Pancreas (tissue), 10 donors: ENCODE measurements at regions not wholly inside any gene's neighbourhood (a gene's known extent, or its start where the extent isn't known, plus 50 kb on each side); places are given as distances from the start of the nearest gene placed in this dataset.
"Not testable (repeated sequence)": the region's sequence is repeated elsewhere in the genome, so short reads cannot be mapped to it uniquely, and the experiment has no call there.

Experiments used
- ATAC-seq, 4 donors: fragments of 200-7000 bp; cut with Tn5 transposase; one replicate each; pipeline versions ENCODE4 v1.8.0 to v1.9.1; 2020; ENCODE audit warnings: mild to moderate bottlenecking in 4 of 4, moderate library complexity in 4 of 4
- DNase-seq, 6 donors: peaks; one replicate each; pipeline ENCODE4 v3.0.0-alpha.2; 2020
- FAIRE-seq: peaks from 2 replicates; lab custom pipeline; 2012; peaks lifted over from hg19 to GRCh38; lab: Jason Lieb, UNC
- H3K27ac ChIP-seq, 4 donors: fragments of 200-600 bp; sonication (generic); 1 replicate in 3 of 4; 2 replicates in 1 of 4; pipeline versions ENCODE4 v1.5.0 to v1.8.0; 2020
- H3K27me3 ChIP-seq, 4 donors: fragments of 200-600 bp; one replicate each; pipeline ENCODE4 v1.8.0; 2021
- H3K36me3 ChIP-seq, 3 donors: fragments of 200-600 bp; sonication (generic) in 1 of 3; one replicate each; pipeline versions ENCODE4 v1.5.0 to v1.8.0; 2020 to 2021
- H3K4me1 ChIP-seq, 3 donors: fragments of 200-600 bp; one replicate each; pipeline ENCODE4 v1.8.0; 2021
- H3K4me3 ChIP-seq, 4 donors: fragments of 200-600 bp; sonication (generic) in 2 of 4; one replicate each; pipeline versions ENCODE4 v1.5.0 to v1.8.0; 2020 to 2021
- H3K9me3 ChIP-seq, 4 donors: fragments of 200-600 bp; one replicate each; pipeline ENCODE4 v1.8.0; 2021
- WGBS, 2 donors: extraction: QIAGEN DNeasy Blood & Tissue Kit; methylation state at CpG; one replicate each; pipeline ENCODE4 v1.1.7; 2013; 5-methylcytosine and 5-hydroxymethylcytosine counted together
- intact Hi-C, 3 donors: fragments of 100-400 bp; cut with DNase I; formaldehyde crosslinking; loops; one replicate each; pipeline versions ENCODE4 v1.11.1 to v1.14.2; 2022
- TF ChIP-seq, protein P1 (sequence below), 4 donors: fragments of 200-600 bp; sonication (generic) in 3 of 4; IDR thresholded peaks; one replicate each; pipeline versions ENCODE4 v1.5.0 to v1.8.0; 2021; ENCODE audit warnings: antibody characterized with exemption in 4 of 4
- donor health status: healthy with polysubstance abuse.
- donor health status: DM: no; HTN: no; CAD: no; lungs with moderate emphysema.
- donor health status: DM: no; HTN: no; CAD: no.
- donor health status: control.
- donor health status: control.
- donor health status: Bipolar disorder and iron deficiency.
- donor health status: DM: yes; HTN: yes; CAD: no.
- donor health status: DM: no; HTN: no; CAD: no.
- donor health status: DM: no; HTN: no; CAD: no.
- donor health status: DM: yes; HTN: yes; CAD: no.

DNA sequence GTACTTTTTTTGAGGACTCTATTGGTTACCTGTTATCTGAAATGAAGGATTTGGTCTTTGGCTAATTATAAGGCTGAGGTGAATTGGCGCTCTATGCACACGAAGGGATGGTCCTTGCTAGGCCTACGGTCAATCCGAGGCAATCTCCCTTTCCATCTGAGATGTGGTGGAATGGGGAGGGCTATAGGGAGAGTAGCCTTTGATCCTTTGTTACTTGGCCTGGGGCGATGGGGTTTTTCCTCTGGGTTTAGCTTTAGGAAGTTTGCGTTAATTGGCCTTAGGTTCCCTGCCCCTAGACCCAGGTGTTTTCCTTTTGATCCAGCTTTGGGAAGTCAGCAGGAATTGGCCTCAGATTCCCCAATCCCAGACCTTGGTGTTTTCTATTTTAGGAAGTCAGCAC, 102.1 kb upstream of the C9orf72 start:
- Histone ChIP-seq H3K27me3 (no peaks in the 10 kb centered on the region), H3K36me3 (no peaks in the 10 kb centered on the region), H3K4me1 (no peaks in the 10 kb centered on the region), H3K27ac (no peak overlapping the region), H3K9me3 (no peaks in the 10 kb centered on the region), H3K4me3 (no peak overlapping the region)
- WGBS, 2 donors = 89 to 97% methylated on average over 6 of the region's 6 CpGs
- TF ChIP-seq, protein P1, sequence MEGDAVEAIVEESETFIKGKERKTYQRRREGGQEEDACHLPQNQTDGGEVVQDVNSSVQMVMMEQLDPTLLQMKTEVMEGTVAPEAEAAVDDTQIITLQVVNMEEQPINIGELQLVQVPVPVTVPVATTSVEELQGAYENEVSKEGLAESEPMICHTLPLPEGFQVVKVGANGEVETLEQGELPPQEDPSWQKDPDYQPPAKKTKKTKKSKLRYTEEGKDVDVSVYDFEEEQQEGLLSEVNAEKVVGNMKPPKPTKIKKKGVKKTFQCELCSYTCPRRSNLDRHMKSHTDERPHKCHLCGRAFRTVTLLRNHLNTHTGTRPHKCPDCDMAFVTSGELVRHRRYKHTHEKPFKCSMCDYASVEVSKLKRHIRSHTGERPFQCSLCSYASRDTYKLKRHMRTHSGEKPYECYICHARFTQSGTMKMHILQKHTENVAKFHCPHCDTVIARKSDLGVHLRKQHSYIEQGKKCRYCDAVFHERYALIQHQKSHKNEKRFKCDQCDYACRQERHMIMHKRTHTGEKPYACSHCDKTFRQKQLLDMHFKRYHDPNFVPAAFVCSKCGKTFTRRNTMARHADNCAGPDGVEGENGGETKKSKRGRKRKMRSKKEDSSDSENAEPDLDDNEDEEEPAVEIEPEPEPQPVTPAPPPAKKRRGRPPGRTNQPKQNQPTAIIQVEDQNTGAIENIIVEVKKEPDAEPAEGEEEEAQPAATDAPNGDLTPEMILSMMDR (IDR thresholded peaks at IDR 0.05) = no peak
- intact Hi-C loops = no loop called here
- no peak for FAIRE-seq
- no peak for DNase-seq
- no peak for ATAC-seq

DNA sequence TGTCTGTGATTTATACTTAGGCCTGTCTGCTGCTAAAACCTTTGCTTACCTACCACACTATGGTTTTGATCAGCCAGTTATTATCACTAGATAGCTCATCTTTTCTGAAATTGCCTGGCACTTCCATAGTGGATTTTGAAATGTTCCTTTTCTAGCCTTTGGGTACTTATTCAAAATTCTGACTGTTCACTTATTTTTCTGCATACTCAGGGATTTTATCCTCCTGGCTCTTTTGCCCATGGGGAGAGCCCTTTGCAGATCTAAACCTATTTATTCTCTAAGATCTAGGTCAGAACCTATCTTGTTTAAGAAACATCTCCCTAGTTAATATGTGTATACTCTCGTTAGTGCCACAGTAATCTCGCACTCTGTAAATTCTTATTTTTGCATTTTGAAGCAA, 103.5 kb upstream of the C9orf72 start:
- Histone ChIP-seq H3K9me3 (no peaks in the 10 kb centered on the region), H3K27me3 (no peaks in the 10 kb centered on the region), H3K4me1 (no peaks in the 10 kb centered on the region), H3K36me3 (no peaks in the 10 kb centered on the region), H3K27ac (no peak overlapping the region), H3K4me3 (no peak overlapping the region)
- TF ChIP-seq, protein P1 (IDR thresholded peaks at IDR 0.05) = no peak
- intact Hi-C loops = no loop called here
- ATAC-seq = no peak
- 79 to 82% methylated on average over 2 of the region's 2 CpGs for WGBS, 2 donors
- no peak for DNase-seq
- no peak for FAIRE-seq

DNA sequence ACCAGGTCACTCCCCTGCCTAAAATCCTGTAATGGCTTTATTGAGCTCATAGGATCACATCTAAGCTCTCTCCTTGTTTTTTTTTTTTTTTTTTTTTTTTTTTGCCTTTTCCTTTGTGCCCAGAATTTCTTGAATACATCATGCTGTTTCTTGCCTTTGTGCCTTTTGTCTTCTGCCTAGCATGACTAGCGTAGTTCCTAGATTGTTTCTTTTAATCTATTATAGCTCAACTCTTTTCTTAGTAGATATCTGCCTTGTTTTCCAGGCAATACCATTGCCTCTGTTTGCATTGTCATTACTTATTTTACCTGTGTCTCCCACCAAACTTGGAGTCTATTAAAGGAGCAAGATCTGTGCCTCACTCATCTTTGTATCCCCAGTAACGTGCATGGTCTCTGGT, 106.1 kb upstream of the C9orf72 start:
- ATAC-seq (no peak), FAIRE-seq (no peak), DNase-seq (no peak)
- WGBS, 2 donors = 89 to 93% methylated on average over 2 of the region's 2 CpGs
- TF ChIP-seq, protein P1 (IDR thresholded peaks at IDR 0.05) = no peak
- Histone ChIP-seq H3K9me3 (no peaks in the 10 kb centered on the region), H3K36me3 (no peaks in the 10 kb centered on the region), H3K27ac (no peak overlapping the region), H3K4me1 (no peaks in the 10 kb centered on the region), H3K4me3 (no peak overlapping the region), H3K27me3 (no peaks in the 10 kb centered on the region)
- intact Hi-C loops = no loop called here

DNA sequence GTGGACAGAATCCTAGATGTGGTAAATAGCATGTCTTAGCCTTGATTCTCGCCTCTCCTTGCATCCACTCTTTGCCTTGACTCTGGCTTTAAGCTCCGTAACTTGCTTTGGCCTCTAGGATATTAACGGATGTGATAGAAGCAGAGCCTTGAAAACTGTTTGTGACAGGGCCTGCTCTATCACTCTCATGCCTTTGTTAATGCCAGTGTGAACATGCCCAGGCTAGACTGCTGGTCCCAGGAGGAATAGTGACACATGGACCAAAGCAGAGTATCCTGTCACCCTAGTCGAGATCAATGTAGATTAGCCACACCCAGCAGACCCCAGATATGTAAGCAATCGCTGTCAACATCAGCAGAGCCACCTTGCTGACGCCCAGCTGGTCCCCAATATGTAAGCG, 109.9 kb upstream of the C9orf72 start:
- intact Hi-C loops = no loop called here
- Histone ChIP-seq H3K4me1 (no peaks in the 10 kb centered on the region), H3K36me3 (no peaks in the 10 kb centered on the region), H3K4me3 (no peak overlapping the region), H3K27ac (no peak overlapping the region), H3K9me3 (no peaks in the 10 kb centered on the region), H3K27me3 (no peaks in the 10 kb centered on the region)
- TF ChIP-seq, protein P1 (IDR thresholded peaks at IDR 0.05) = no peak
- DNase-seq (no peak), ATAC-seq (no peak), FAIRE-seq (no peak)
- WGBS, 2 donors = 77 to 87% methylated on average over 7 of the region's 7 CpGs

DNA sequence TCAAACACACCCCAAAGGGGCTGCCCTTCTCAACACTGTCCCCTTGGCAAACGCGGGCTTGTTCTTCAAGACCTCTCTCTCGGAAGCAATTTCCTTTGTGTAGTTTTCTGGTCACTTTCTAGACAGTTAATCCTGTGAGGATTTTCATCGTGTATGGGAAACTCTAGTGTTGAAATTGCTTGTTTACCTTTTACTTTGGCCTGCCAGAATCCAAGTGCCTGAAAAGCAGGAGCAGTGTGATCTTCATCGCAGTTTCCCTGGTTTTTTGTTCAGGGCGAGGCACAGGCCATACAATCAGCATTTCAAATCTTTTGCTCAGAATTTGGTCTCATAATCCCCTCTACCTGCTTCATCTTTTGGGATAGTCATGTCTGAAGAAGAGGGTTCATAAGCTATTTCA, 115.7 kb upstream of the C9orf72 start:
- no peak for DNase-seq
- H3K36me3 ChIP-seq = no peaks in the 10 kb centered on the region
- no peaks in the 10 kb centered on the region for H3K27me3 ChIP-seq
- no peak overlapping the region for H3K27ac ChIP-seq
- intact Hi-C loops = no loop called here
- no peaks in the 10 kb centered on the region for H3K9me3 ChIP-seq
- no peaks in the 10 kb centered on the region for H3K4me1 ChIP-seq
- 66 to 70% methylated on average over 6 of the region's 6 CpGs for WGBS, 2 donors
- H3K4me3 ChIP-seq = no peak overlapping the region
- no peak for ATAC-seq
- TF ChIP-seq, protein P1 (IDR thresholded peaks at IDR 0.05) = no peak
- FAIRE-seq = no peak

DNA sequence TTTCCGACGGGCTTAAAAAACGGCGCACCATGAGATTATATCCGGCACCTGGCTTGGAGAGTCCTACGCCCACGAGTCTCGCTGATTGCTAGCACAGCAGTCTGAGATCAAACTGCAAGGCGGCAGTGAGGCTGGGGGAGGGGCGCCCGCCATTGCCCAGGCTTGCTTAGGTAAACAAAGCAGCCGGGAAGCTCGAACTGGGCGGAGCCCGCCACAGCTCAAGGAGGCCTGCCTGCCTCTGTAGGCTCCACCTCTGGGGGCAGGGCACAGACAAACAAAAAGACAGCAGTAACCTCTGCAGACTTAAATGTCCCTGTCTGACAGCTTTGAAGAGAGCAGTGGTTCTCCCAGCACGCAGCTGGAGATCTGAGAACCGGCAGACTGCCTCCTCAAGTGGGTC, 117.5 kb upstream of the C9orf72 start:
- H3K36me3 ChIP-seq, FAIRE-seq, ATAC-seq, intact Hi-C loops, H3K4me1 ChIP-seq, H3K27ac ChIP-seq, H3K4me3 ChIP-seq, H3K27me3 ChIP-seq, H3K9me3 ChIP-seq: not testable (repeated sequence)
- DNase-seq = peak in 1 of 6 donors; percentile 10
- WGBS, 2 donors = 69 to 72% methylated on average over 8 to 11 of the region's 17 CpGs
